PFSK-1 (cell line): ENCODE measurements at regions not wholly inside any gene's neighbourhood (a gene's known extent, or its start where the extent isn't known, plus 50 kb on each side); places are given as distances from the start of the nearest gene placed in this dataset.

Experiments used
- FOXP2 ChIP-seq: optimal IDR thresholded peaks from 2 replicates; pipeline ENCODE3; 2011; ENCODE audit warnings: borderline replicate concordance, control low read depth, inconsistent platforms; ENCODE audit not compliant: insufficient read depth; ENCODE audit errors: extremely low read length, extremely low read depth
- POLR2AphosphoS5 ChIP-seq: IDR thresholded peaks from 2 replicates; pipeline ENCODE4 v1.6.1; 2012; ENCODE audit warnings: low read depth, mild to moderate bottlenecking, control low read depth, low read length, moderate library complexity
- REST ChIP-seq, 2 experiments: IDR thresholded peaks; 2 replicates each; pipeline versions ENCODE4 v1.6.1 to v1.8.0; 2011 to 2012; ENCODE audit warnings: low read depth in 2 of 2, low read length in 2 of 2, control low read depth in 1 of 2, inconsistent platforms in 1 of 2, mild to moderate bottlenecking in 1 of 2, moderate library complexity in 1 of 2; ENCODE audit not compliant: insufficient read depth in 1 of 2
- SIN3A ChIP-seq: IDR thresholded peaks from 2 replicates; pipeline ENCODE4 v1.6.1; 2012; ENCODE audit warnings: mild to moderate bottlenecking, low read length, moderate library complexity, borderline replicate concordance; ENCODE audit not compliant: insufficient read depth
- TAF1 ChIP-seq: IDR thresholded peaks from 2 replicates; pipeline ENCODE4 v1.6.1; 2012; ENCODE audit warnings: low read length, control low read depth, borderline replicate concordance; ENCODE audit not compliant: insufficient read depth

GRCh38 chr1:234704106-234704887, 94.3 kb upstream of the IRF2BP2 start:
- TF ChIP-seq FOXP2 = no peak
- no peak for TF ChIP-seq SIN3A
- no peak for TF ChIP-seq TAF1
- TF ChIP-seq REST (IDR thresholded peaks at IDR 0.05; ENCODE audit: insufficient read depth in 1 of 2, low read depth in 2 of 2, low read length in 2 of 2) = no peak
- no peak for TF ChIP-seq POLR2AphosphoS5

DNA sequence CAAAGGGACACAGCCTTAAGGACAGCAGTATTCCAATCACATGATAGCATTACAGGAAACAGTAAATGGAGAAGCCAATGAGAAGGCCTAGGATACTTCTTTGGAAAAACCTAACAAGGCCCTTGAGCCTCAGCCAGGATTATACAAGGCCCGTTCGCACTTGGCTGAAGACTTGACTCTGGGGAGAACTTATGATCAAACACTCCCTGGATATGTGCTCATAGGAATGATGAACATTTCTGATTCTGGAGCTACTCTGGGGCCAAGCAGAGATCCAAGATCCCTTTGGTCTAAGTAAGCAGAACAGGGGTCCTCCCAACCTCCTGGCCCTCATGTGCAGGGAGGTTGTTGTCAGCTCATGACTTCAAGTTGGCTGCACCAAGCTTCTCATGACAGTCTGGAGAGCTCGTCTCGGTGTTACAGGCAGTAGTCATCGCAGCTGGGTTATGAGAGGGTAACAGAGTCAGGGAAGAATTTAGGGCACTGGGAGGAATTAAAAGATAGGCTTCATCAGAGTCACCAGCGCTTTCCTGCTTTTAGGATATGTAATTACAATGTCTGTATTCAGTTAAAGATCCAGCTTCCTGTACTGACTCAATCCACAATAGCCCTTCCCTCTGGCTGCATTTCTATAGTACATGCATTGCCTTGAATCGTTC, 92.5 kb upstream of the IRF2BP2 start:
- TF ChIP-seq SIN3A = no peak
- no peak for TF ChIP-seq TAF1
- no peak for TF ChIP-seq FOXP2
- TF ChIP-seq REST (IDR thresholded peaks at IDR 0.05; ENCODE audit: insufficient read depth in 1 of 2, low read depth in 2 of 2, low read length in 2 of 2) = no peak

DNA sequence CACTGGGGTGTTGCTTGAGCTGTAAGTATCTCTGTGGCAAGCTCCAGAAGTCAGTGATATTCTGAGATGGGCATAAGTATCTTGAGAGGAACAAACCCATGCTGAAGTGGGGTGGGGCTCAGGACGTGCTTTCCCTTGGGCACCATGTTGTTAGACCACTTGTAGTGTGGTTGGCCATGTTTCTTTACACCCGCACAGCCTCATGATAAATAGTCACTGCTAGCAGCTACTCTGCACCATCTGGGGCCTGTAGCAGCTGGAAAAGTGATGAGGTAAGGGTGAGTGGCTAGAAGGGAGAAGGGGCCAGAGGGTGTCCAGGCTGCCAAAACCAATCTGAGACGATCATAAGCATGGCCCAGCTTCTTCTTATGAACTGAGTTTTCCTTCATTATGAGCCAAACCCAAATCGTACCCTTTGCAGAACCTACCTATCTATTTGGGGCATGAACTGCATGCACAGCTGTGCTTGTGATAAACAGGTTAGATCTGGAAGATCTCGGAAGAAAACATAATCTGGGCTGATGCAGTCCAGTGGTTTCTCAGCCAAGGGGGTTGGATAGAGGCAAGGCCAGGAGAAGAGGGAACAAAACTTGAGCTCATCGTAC, 91.9 kb upstream of the IRF2BP2 start:
- TF ChIP-seq POLR2AphosphoS5 = no peak
- TF ChIP-seq SIN3A = no peak
- no peak for TF ChIP-seq TAF1
- TF ChIP-seq FOXP2 = no peak
- no peak for TF ChIP-seq REST (IDR thresholded peaks at IDR 0.05; ENCODE audit: insufficient read depth in 1 of 2, low read depth in 2 of 2, low read length in 2 of 2)

DNA sequence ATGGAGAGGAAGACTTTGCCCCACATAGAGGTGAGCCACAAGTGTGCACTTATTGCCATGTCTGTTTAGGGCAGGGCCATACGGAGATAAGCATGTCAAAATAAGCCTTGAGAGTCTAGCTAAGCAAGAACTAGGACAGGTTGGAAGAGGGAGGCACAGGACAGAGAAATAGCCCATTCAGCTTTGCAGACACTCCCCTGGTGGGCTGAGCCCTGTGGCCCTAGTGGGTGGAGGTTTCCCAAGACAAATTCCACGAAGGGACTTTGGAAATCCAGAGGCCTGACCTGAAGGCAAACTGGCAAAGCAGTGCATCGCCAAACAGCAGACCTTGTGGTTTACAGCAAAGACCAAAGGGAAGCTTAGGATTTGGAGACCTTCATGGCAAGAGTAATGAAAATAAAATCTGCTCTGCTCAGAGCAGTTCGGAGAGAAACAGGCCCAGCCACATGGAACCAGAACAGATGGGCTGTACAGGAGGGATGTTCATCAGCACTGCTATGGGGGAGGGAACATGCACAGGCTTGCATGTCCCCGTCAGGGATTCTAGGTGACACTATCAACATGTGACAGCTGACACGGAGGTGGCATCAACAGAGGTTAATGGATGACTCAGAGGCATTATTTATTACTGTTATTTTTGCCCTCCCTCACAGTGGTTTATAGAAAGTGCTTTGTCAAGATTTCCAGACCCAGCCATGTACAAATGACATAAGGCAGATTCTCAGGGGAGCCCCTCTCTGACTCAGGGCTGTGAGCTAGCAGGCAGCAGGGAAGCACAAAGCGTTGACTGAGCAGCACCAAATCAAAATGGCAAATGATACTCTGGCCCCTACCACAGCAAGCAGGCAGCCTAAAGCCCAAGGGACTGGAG, 90.1 kb upstream of the IRF2BP2 start:
- TF ChIP-seq REST (IDR thresholded peaks at IDR 0.05; ENCODE audit: insufficient read depth in 1 of 2, low read depth in 2 of 2, low read length in 2 of 2) = 0 out of 4 replicates have a peak, but pooled peaks of 1 of the 2 experiments have one; percentile 1
- TF ChIP-seq FOXP2 = no peak
